Fibroblast of pulmonary artery (primary cell): ENCODE measurements at regions not wholly inside any gene's neighbourhood (a gene's known extent, or its start where the extent isn't known, plus 50 kb on each side); places are given as distances from the start of the nearest gene placed in this dataset.

Experiments
- DNase-seq: peaks from one replicate; pipeline ENCODE4 v3.0.0-alpha.2; 2010; ENCODE audit warnings: low read depth
- H3K4me3 ChIP-seq: replicated peaks from 2 replicates; pipeline ENCODE4 v1.5.1; 2011; ENCODE audit warnings: low read depth, mild to moderate bottlenecking, control low read depth, low read length, moderate library complexity
- TF ChIP-seq, protein P1 (sequence below): IDR thresholded peaks from 2 replicates; pipeline ENCODE4 v1.5.1; 2011; ENCODE audit warnings: mild to moderate bottlenecking, control low read depth, low read length, inconsistent platforms; ENCODE audit errors: missing control alignments

DNA sequence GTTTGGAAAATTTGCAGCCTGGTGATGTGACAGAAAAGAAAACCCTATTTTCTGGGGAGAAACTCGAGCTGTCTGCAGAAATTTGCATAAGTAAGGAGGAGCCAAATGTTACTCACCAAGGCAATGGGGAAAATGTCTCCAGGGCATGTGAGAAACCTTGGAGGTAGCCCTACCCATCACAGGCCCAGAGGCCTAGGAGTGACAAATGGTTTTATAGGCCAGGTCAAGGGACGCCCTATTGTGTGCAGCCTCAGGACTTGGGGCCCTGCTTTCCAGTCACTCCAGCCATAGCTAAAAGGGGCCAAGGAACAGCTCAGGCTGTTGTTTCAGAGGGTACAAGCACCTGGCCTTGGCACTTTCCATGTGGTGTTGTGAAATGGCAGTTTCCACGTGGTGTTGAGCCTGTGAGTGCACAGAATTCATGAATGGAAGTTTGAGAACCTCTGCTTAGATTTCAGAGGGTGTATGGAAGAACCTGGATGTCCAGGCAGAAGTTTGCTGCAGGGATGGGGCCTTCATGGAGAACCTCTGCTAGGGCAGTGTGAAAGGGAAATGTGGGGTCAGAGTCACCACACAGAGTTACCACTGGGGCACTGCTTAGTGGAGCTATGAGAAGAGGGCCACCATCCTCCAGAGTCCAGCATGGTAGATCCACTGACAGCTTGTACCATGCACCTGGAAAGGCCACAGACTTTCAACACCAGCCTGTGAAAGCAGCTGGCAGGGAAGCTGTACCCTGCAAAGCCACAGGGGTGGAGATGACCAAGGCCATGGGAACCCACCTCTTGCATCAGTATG, 637.6 kb upstream of the EPHA5 start:
- no peak overlapping the region for H3K4me3 ChIP-seq
- DNase-seq: no peak
- TF ChIP-seq, protein P1, sequence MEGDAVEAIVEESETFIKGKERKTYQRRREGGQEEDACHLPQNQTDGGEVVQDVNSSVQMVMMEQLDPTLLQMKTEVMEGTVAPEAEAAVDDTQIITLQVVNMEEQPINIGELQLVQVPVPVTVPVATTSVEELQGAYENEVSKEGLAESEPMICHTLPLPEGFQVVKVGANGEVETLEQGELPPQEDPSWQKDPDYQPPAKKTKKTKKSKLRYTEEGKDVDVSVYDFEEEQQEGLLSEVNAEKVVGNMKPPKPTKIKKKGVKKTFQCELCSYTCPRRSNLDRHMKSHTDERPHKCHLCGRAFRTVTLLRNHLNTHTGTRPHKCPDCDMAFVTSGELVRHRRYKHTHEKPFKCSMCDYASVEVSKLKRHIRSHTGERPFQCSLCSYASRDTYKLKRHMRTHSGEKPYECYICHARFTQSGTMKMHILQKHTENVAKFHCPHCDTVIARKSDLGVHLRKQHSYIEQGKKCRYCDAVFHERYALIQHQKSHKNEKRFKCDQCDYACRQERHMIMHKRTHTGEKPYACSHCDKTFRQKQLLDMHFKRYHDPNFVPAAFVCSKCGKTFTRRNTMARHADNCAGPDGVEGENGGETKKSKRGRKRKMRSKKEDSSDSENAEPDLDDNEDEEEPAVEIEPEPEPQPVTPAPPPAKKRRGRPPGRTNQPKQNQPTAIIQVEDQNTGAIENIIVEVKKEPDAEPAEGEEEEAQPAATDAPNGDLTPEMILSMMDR: no peak

DNA sequence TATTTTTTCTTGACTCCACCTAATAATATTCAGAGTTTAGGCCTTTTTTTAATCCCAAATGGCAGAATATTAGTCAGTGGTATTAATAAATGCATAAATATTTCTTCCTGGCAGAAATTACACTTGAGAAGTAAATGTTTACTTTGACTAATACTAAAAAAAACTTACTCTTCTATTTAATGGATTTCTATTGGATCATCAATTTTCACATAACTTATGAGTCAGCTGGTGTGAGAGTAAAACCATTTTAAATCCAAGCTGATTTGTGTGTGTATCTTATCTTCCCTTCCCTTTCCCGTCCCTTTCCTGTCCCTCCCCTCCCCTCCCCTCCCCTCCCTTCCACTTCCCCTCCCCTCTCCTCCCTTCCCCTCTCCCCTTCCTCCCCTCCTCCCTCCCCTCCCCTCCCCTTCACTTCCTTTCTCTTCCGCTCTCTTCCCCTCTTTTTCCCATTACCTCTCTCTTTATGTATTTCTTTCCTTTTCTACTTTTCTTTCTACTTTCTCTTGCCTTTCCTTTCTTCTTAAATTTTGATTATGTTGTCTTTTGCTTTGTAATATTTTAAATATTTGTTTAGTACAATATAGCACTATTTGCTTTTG, 630.1 kb upstream of the EPHA5 start:
- TF ChIP-seq, protein P1: no peak
- H3K4me3 ChIP-seq: no peak overlapping the region
- DNase-seq: no peak

DNA sequence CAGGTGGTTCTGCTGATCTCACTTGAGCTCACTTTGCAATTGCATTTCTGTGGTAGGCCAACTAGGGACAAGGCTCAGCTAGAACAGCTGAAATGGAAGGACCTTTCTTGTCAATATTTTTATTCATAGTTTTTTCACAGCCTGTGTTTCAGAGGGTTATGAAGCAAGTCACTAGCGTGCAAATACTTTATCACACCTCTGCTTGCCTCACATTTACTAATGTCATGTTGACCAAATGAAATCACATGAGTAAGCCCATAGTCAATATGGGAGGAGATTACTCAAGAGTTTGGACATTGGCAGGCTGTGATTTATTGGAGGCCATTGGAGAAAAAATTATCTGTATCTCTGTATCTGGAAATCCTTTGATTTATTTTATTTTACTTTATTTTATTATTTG, 628.3 kb upstream of the EPHA5 start:
- no peak for DNase-seq
- H3K4me3 ChIP-seq: no peak overlapping the region
- TF ChIP-seq, protein P1: no peak

DNA sequence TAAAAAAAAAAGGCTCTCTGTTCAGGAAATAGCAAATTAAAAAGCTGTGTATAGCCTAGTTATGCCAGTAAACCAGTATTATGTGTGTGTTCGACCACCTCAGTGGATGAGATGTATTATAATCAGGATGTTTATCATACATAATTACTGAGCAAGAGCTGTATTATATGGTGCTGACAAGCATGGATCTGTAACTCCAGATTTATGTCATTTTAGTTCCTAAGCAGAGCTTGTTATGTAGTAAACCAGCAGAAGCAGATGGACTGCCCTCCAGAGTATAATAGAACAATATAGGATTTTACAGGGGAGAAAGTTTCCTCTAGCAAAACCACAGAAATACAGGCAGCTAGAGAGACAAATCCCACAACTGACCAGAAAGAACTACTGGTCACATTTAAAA, 627.4 kb upstream of the EPHA5 start:
- no peak for DNase-seq
- TF ChIP-seq, protein P1: no peak

DNA sequence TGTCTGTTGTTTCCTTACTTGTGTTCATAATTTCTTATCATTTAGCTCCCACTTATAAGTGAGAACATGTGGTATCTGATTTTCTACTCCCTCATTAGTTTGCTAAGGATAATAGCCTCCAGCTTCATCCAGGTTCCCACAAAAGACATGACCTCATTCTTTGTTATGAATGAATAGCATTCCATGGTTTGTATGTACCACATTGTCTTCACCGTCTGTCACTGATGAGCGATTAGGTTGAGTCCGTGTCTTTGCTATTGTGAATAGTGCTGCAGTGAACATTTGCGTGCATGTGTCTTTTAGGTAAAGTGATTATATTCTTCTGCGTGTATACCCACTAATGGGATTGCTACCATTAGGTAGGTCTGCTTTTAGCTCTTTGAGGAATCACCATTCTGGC, 624.3 kb upstream of the EPHA5 start:
- no peak overlapping the region for H3K4me3 ChIP-seq
- peak; percentile 7 for DNase-seq
- TF ChIP-seq, protein P1: no peak

More for the DNA sequence above, 627.4 kb upstream of the EPHA5 start:
- H3K4me3 ChIP-seq: no peak overlapping the region

DNA sequence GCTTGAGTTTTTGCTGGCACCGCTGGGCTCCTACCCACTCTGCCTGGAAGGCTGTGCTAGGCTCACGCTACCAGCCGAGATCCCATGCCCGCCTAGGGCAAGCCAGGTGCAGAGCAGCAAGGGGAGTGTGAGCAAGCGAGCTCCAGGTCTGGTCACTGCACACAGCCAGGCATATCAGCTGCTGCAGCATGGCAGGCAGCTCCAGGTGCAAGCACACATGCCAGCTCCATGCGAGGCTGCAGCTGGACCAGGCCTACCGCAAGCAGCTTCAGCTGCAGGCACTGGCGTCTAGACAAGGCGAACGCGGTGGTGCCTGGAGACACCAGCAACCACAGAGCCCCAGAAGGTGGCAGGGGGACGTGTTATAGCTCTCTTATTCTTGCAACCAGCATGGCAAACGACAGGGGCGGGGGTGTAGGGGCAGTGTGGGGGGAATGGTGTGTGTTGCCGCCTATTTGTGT, 614.7 kb upstream of the EPHA5 start:
- TF ChIP-seq, protein P1: no peak
- no peak overlapping the region for H3K4me3 ChIP-seq
- no peak for DNase-seq
